Breast epithelium (tissue), 3 donors: ENCODE measurements at regions not wholly inside any gene's neighbourhood (a gene's known extent, or its start where the extent isn't known, plus 50 kb on each side); places are given as distances from the start of the nearest gene placed in this dataset.

Source experiments
- POLR2A ChIP-seq: fragments of 450-650 bp; IDR thresholded peaks from one replicate; pipeline ENCODE4 v1.6.1; 2016; ENCODE audit warnings: antibody characterized with exemption, mild to moderate bottlenecking, moderate library complexity
- POLR2AphosphoS5 ChIP-seq, 3 donors: sonication (generic); formaldehyde crosslinking; IDR thresholded peaks; one replicate each; pipeline ENCODE4 v1.6.1; 2017; ENCODE audit warnings: antibody characterized with exemption in 3 of 3
- TF ChIP-seq, protein P1 (sequence below), 3 donors: fragments of 450-650 bp; IDR thresholded peaks; one replicate each; pipeline ENCODE4 v1.5.1; 2016 to 2017; ENCODE audit warnings: antibody characterized with exemption in 3 of 3, mild to moderate bottlenecking in 3 of 3, moderate library complexity in 3 of 3

GRCh38 chr10:106502641-106503040, 661.9 kb downstream of the SORCS1 start:
- TF ChIP-seq, protein P1, sequence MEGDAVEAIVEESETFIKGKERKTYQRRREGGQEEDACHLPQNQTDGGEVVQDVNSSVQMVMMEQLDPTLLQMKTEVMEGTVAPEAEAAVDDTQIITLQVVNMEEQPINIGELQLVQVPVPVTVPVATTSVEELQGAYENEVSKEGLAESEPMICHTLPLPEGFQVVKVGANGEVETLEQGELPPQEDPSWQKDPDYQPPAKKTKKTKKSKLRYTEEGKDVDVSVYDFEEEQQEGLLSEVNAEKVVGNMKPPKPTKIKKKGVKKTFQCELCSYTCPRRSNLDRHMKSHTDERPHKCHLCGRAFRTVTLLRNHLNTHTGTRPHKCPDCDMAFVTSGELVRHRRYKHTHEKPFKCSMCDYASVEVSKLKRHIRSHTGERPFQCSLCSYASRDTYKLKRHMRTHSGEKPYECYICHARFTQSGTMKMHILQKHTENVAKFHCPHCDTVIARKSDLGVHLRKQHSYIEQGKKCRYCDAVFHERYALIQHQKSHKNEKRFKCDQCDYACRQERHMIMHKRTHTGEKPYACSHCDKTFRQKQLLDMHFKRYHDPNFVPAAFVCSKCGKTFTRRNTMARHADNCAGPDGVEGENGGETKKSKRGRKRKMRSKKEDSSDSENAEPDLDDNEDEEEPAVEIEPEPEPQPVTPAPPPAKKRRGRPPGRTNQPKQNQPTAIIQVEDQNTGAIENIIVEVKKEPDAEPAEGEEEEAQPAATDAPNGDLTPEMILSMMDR (IDR thresholded peaks at IDR 0.05), result no peak
- no peak for TF ChIP-seq POLR2A
- TF ChIP-seq POLR2AphosphoS5 (IDR thresholded peaks at IDR 0.05), result no peak
